Body of pancreas (tissue), 4 donors: ENCODE measurements at regions not wholly inside any gene's neighbourhood (a gene's known extent, or its start where the extent isn't known, plus 50 kb on each side); places are given as distances from the start of the nearest gene placed in this dataset.

ENCODE experiments used
- POLR2A ChIP-seq, 3 donors: fragments of 450-650 bp; IDR thresholded peaks; one replicate each; pipeline ENCODE4 v1.6.1; 2016; ENCODE audit warnings: antibody characterized with exemption in 3 of 3, mild to moderate bottlenecking in 2 of 3
- TF ChIP-seq, protein P1 (sequence below), 7 experiments: fragments of 450-650 bp in 4 of 7; fragments of 200-600 bp in 3 of 7; sonication (generic) in 3 of 7; IDR thresholded peaks; one replicate each; pipeline ENCODE4 v1.5.1; 2016 to 2019; ENCODE audit warnings: antibody characterized with exemption in 7 of 7

- TF ChIP-seq, protein P1, sequence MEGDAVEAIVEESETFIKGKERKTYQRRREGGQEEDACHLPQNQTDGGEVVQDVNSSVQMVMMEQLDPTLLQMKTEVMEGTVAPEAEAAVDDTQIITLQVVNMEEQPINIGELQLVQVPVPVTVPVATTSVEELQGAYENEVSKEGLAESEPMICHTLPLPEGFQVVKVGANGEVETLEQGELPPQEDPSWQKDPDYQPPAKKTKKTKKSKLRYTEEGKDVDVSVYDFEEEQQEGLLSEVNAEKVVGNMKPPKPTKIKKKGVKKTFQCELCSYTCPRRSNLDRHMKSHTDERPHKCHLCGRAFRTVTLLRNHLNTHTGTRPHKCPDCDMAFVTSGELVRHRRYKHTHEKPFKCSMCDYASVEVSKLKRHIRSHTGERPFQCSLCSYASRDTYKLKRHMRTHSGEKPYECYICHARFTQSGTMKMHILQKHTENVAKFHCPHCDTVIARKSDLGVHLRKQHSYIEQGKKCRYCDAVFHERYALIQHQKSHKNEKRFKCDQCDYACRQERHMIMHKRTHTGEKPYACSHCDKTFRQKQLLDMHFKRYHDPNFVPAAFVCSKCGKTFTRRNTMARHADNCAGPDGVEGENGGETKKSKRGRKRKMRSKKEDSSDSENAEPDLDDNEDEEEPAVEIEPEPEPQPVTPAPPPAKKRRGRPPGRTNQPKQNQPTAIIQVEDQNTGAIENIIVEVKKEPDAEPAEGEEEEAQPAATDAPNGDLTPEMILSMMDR (IDR thresholded peaks at IDR 0.05): no peak
- TF ChIP-seq POLR2A (IDR thresholded peaks at IDR 0.05): no peak
Observed at GRCh38 chr2:6017736-6018286, 325.6 kb downstream of the SOX11 start.
